ENCODE measurements at regions not wholly inside any gene's neighbourhood (a gene's known extent, or its start where the extent isn't known, plus 50 kb on each side); places are given as distances from the start of the nearest gene placed in this dataset.

GRCh38 chr10:3544561-3544960, 240.4 kb downstream of the KLF6 start:
- Histone ChIP-seq H3K27ac (replicated peaks) (no peak overlapping the region), H3K27me3 (ENCODE audit: insufficient read depth, poor library complexity, severe bottlenecking) (no peaks in the 10 kb centered on the region), H3K4me3 (replicated peaks; ENCODE audit: insufficient read depth, low read length) (no peak overlapping the region)
- TF ChIP-seq POLR2AphosphoS5 (IDR thresholded peaks at IDR 0.05; ENCODE audit: low read depth), result no peak
- TF ChIP-seq CTCF (IDR thresholded peaks at IDR 0.05; ENCODE audit: insufficient read depth, low read length), result no peak
- no peak for TF ChIP-seq SPI1 (IDR thresholded peaks at IDR 0.05; ENCODE audit: borderline replicate concordance, low read depth)
- TF ChIP-seq GABPA (IDR thresholded peaks at IDR 0.05; ENCODE audit: low read depth), result no peak
- TF ChIP-seq REST (IDR thresholded peaks at IDR 0.05; ENCODE audit: insufficient replicate concordance, low read depth), result no peak
- no peak for DNase-seq (ENCODE audit: low read depth in 1 of 2, low spot score in 1 of 2)

GRCh38 chr10:3542185-3542611, 242.8 kb downstream of the KLF6 start:
- H3K4me3 ChIP-seq (replicated peaks; ENCODE audit: insufficient read depth, low read length), result no peak overlapping the region
- no peaks in the 10 kb centered on the region for H3K27me3 ChIP-seq (ENCODE audit: insufficient read depth, poor library complexity, severe bottlenecking)
- no peak for TF ChIP-seq CTCF (IDR thresholded peaks at IDR 0.05; ENCODE audit: insufficient read depth, low read length)
- no peak for TF ChIP-seq POLR2AphosphoS5 (IDR thresholded peaks at IDR 0.05; ENCODE audit: low read depth)
- TF ChIP-seq REST (IDR thresholded peaks at IDR 0.05; ENCODE audit: insufficient replicate concordance, low read depth), result no peak
- TF ChIP-seq GABPA (IDR thresholded peaks at IDR 0.05; ENCODE audit: low read depth), result no peak
- no peak for TF ChIP-seq SPI1 (IDR thresholded peaks at IDR 0.05; ENCODE audit: borderline replicate concordance, low read depth)
- no peak for DNase-seq (ENCODE audit: low read depth in 1 of 2, low spot score in 1 of 2)
- no peak overlapping the region for H3K27ac ChIP-seq (replicated peaks)

- no peak overlapping the region for H3K4me3 ChIP-seq (replicated peaks; ENCODE audit: insufficient read depth, low read length)
- H3K27me3 ChIP-seq (ENCODE audit: insufficient read depth, poor library complexity, severe bottlenecking), result no peaks in the 10 kb centered on the region
- no peak for TF ChIP-seq GABPA (IDR thresholded peaks at IDR 0.05; ENCODE audit: low read depth)
- TF ChIP-seq CTCF (IDR thresholded peaks at IDR 0.05; ENCODE audit: insufficient read depth, low read length), result no peak
- TF ChIP-seq POLR2AphosphoS5 (IDR thresholded peaks at IDR 0.05; ENCODE audit: low read depth), result no peak
- no peak for TF ChIP-seq SPI1 (IDR thresholded peaks at IDR 0.05; ENCODE audit: borderline replicate concordance, low read depth)
- no peak for TF ChIP-seq REST (IDR thresholded peaks at IDR 0.05; ENCODE audit: insufficient replicate concordance, low read depth)
- DNase-seq (ENCODE audit: low read depth in 1 of 2, low spot score in 1 of 2), result no peak
- H3K27ac ChIP-seq (replicated peaks), result no peak overlapping the region
Measured at GRCh38 chr10:3539696-3540383, 245.2 kb downstream of the KLF6 start.
